ENCODE measurements at regions not wholly inside any gene's neighbourhood (a gene's known extent, or its start where the extent isn't known, plus 50 kb on each side); places are given as distances from the start of the nearest gene placed in this dataset.
"Not testable (repeated sequence)": the region's sequence is repeated elsewhere in the genome, so short reads cannot be mapped to it uniquely, and the experiment has no call there.

GRCh38 chr3:43236008-43236407 is 50.3 kb upstream of the SNRK start:
- DNase-seq (ENCODE audit: missing footprints), result no peak
- intact Hi-C loops (cut with DNase I), result no loop called here
- ATAC-seq, result no peak

- intact Hi-C loops (cut with DNase I), result no loop called here
- DNase-seq (ENCODE audit: missing footprints), result no peak
- ATAC-seq, result no peak
Observed at GRCh38 chr3:43233062-43233461, 53.3 kb upstream of the SNRK start.

- ATAC-seq (no peak), DNase-seq (ENCODE audit: missing footprints) (no peak)
- intact Hi-C loops (cut with DNase I), result no loop called here
Observed at GRCh38 chr3:43231276-43232000, 54.9 kb upstream of the SNRK start.

- ATAC-seq; intact Hi-C loops (cut with DNase I); DNase-seq (ENCODE audit: missing footprints): not testable (repeated sequence)
Observed at GRCh38 chr3:43229865-43230264, 56.5 kb upstream of the SNRK start.

GRCh38 chr3:43227685-43228084 is 58.7 kb upstream of the SNRK start:
- ATAC-seq; intact Hi-C loops (cut with DNase I); DNase-seq (ENCODE audit: missing footprints): not testable (repeated sequence)

GRCh38 chr3:43224405-43225073 is 61.8 kb upstream of the SNRK start:
- intact Hi-C loops (cut with DNase I), result no loop called here
- no peak for DNase-seq (ENCODE audit: missing footprints)
- ATAC-seq, result no peak

GRCh38 chr3:43223670-43224364 is 62.5 kb upstream of the SNRK start:
- intact Hi-C loops (cut with DNase I), result no loop called here
- no peak for ATAC-seq
- no peak for DNase-seq (ENCODE audit: missing footprints)

- intact Hi-C loops (cut with DNase I), result no loop called here
- DNase-seq (ENCODE audit: missing footprints) (no peak), ATAC-seq (no peak)
Observed at GRCh38 chr3:43222590-43222989, 63.8 kb upstream of the SNRK start.

GRCh38 chr3:43221076-43221475 is 65.3 kb upstream of the SNRK start:
- intact Hi-C loops (cut with DNase I), result no loop called here
- ATAC-seq (no peak), DNase-seq (ENCODE audit: missing footprints) (no peak)

- intact Hi-C loops (cut with DNase I), result loop anchor here (5.0 to 10.0 kb wide), 2 partner anchors 65 to 283 kb away; partner anchors contain the start of gene SNRK
- DNase-seq (ENCODE audit: missing footprints) (no peak), ATAC-seq (no peak)
Observed at GRCh38 chr3:43219616-43220015, 66.7 kb upstream of the SNRK start.

GRCh38 chr3:43218921-43219320 is 67.4 kb upstream of the SNRK start:
- intact Hi-C loops (cut with DNase I), result loop anchor here (5.0 to 10.0 kb wide), 2 partner anchors 66 to 283 kb away; partner anchors contain the start of gene SNRK
- DNase-seq (ENCODE audit: missing footprints) (no peak), ATAC-seq (no peak)

- intact Hi-C loops (cut with DNase I), result loop anchor here (5.0 to 10.0 kb wide), 2 partner anchors 67 to 284 kb away; partner anchors contain the start of gene SNRK
- ATAC-seq, result no peak
Observed at GRCh38 chr3:43218156-43218555, 68.2 kb upstream of the SNRK start.

GRCh38 chr3:43217633-43218032 is 68.7 kb upstream of the SNRK start:
- intact Hi-C loops (cut with DNase I), result loop anchor here (5.0 to 10.0 kb wide), 2 partner anchors 67 to 285 kb away; partner anchors contain the start of gene SNRK
- no peak for DNase-seq (ENCODE audit: missing footprints)
- ATAC-seq, result no peak

More at GRCh38 chr3:43218156-43218555, 68.2 kb upstream of the SNRK start:
- no peak for DNase-seq (ENCODE audit: missing footprints)

- intact Hi-C loops (cut with DNase I), result loop anchor here (5.0 to 10.0 kb wide), 2 partner anchors 68 to 285 kb away; partner anchors contain the start of gene SNRK
- ATAC-seq (no peak), DNase-seq (ENCODE audit: missing footprints) (no peak)
Observed at GRCh38 chr3:43217206-43217605, 69.1 kb upstream of the SNRK start.

GRCh38 chr3:43215663-43216275 is 70.6 kb upstream of the SNRK start:
- intact Hi-C loops (cut with DNase I), result loop anchor here (5.0 to 10.0 kb wide), 2 partner anchors 69 to 287 kb away; partner anchors contain the start of gene SNRK
- ATAC-seq (no peak), DNase-seq (ENCODE audit: missing footprints) (no peak)

- intact Hi-C loops (cut with DNase I), result loop anchor here (5.0 to 10.0 kb wide), 2 partner anchors 70 to 287 kb away; partner anchors contain the start of gene SNRK
- no peak for ATAC-seq
- DNase-seq (ENCODE audit: missing footprints), result no peak
Observed at GRCh38 chr3:43215138-43215537, 71.2 kb upstream of the SNRK start.

GRCh38 chr3:43214616-43215015 is 71.7 kb upstream of the SNRK start:
- DNase-seq (ENCODE audit: missing footprints) (no peak), ATAC-seq (no peak)
- intact Hi-C loops (cut with DNase I), result loop anchor here (5.0 to 10.0 kb wide), 2 partner anchors 70 to 288 kb away; partner anchors contain the start of gene SNRK

GRCh38 chr3:43213631-43214030 is 72.7 kb upstream of the SNRK start:
- intact Hi-C loops (cut with DNase I), result loop anchor here (10.0 kb wide), 1 partner anchor 71 kb away; the partner anchor contains the start of gene SNRK
- no peak for ATAC-seq

More at GRCh38 chr3:43213631-43214030, 72.7 kb upstream of the SNRK start:
- no peak for DNase-seq (ENCODE audit: missing footprints)
